ENCODE measurements at regions not wholly inside any gene's neighbourhood (a gene's known extent, or its start where the extent isn't known, plus 50 kb on each side); places are given as distances from the start of the nearest gene placed in this dataset.

- TF ChIP-seq CTCF (IDR thresholded peaks at IDR 0.05) = no peak
- no peak for TF ChIP-seq POLR2A (IDR thresholded peaks at IDR 0.05)
Observed at GRCh38 chr2:151042964-151043363, 218.7 kb downstream of the RBM43 start.

Measured in prostate gland (tissue), 2 donors.